Upper lobe of left lung (tissue), 4 donors: ENCODE measurements at regions not wholly inside any gene's neighbourhood (a gene's known extent, or its start where the extent isn't known, plus 50 kb on each side); places are given as distances from the start of the nearest gene placed in this dataset.

Source experiments
- EP300 ChIP-seq, 4 donors: sonication (generic); formaldehyde crosslinking; IDR thresholded peaks; one replicate each; pipeline ENCODE4 v1.5.1; 2017; ENCODE audit warnings: antibody characterized with exemption in 4 of 4, control low read depth in 2 of 4
- POLR2A ChIP-seq, 4 donors: fragments of 450-650 bp; IDR thresholded peaks; one replicate each; pipeline ENCODE4 v1.5.1; 2016 to 2017; ENCODE audit warnings: antibody characterized with exemption in 4 of 4, mild to moderate bottlenecking in 2 of 4
- POLR2AphosphoS5 ChIP-seq, 2 donors: sonication (generic); formaldehyde crosslinking; IDR thresholded peaks; one replicate each; pipeline ENCODE4 v1.5.1; 2017; ENCODE audit warnings: antibody characterized with exemption in 2 of 2
- TF ChIP-seq, protein P1 (sequence below), 6 experiments: fragments of 450-650 bp in 4 of 6; fragments of 200-600 bp in 2 of 6; sonication (generic) in 2 of 6; IDR thresholded peaks; one replicate each; pipeline ENCODE4 v1.5.1; 2016 to 2019; ENCODE audit warnings: antibody characterized with exemption in 6 of 6

DNA sequence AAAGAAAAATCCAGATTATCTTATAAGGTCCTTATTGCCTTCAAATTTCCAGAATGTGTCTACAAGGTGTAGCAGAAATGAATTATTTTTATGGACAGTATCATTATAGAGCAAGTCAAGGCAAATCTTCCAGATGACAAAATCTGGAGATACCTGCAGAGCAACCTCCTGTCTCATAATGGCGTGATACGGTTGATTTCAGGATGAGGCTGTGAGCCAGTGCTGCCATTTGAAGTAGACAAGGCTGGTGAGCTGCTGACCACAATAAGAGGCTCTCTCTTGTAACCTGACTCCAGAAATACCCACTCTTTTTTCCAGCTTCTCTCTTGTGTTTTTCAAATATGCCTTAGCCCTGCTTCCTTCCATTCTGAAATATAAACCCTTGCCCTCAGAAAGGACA is 108.2 kb downstream of the HTR1A start:
- TF ChIP-seq, protein P1, sequence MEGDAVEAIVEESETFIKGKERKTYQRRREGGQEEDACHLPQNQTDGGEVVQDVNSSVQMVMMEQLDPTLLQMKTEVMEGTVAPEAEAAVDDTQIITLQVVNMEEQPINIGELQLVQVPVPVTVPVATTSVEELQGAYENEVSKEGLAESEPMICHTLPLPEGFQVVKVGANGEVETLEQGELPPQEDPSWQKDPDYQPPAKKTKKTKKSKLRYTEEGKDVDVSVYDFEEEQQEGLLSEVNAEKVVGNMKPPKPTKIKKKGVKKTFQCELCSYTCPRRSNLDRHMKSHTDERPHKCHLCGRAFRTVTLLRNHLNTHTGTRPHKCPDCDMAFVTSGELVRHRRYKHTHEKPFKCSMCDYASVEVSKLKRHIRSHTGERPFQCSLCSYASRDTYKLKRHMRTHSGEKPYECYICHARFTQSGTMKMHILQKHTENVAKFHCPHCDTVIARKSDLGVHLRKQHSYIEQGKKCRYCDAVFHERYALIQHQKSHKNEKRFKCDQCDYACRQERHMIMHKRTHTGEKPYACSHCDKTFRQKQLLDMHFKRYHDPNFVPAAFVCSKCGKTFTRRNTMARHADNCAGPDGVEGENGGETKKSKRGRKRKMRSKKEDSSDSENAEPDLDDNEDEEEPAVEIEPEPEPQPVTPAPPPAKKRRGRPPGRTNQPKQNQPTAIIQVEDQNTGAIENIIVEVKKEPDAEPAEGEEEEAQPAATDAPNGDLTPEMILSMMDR (IDR thresholded peaks at IDR 0.05), result no peak
- TF ChIP-seq POLR2A (IDR thresholded peaks at IDR 0.05), result no peak
- TF ChIP-seq EP300 (IDR thresholded peaks at IDR 0.05), result no peak
- no peak for TF ChIP-seq POLR2AphosphoS5 (IDR thresholded peaks at IDR 0.05)
